GM10248 (cell line): ENCODE measurements at regions not wholly inside any gene's neighbourhood (a gene's known extent, or its start where the extent isn't known, plus 50 kb on each side); places are given as distances from the start of the nearest gene placed in this dataset.

Experiments used
- CTCF ChIA-PET: fragments of 300-600 bp; sonication (Branson Sonifier 250); formaldehyde crosslinking; extraction: SDS; loops from one replicate; lab custom pipeline; 2021; ENCODE audit warnings: antibody characterized with exemption; lab: Yijun Ruan, JAX
- POLR2A ChIA-PET: fragments of 350-650 bp; sonication (Branson Sonifier 250); formaldehyde crosslinking; extraction: SDS; loops from one replicate; lab custom pipeline; 2020; ENCODE audit warnings: antibody characterized with exemption; lab: Yijun Ruan, JAX
- DNase-seq: peaks from one replicate; pipeline ENCODE4 v3.0.0; 2012; ENCODE audit errors: extremely low spot score
- CTCF ChIP-seq: IDR thresholded peaks from 2 replicates; pipeline ENCODE4 v1.5.1; 2012; ENCODE audit warnings: mild to moderate bottlenecking, low read depth; ENCODE audit errors: extremely low read depth, missing control alignments, control extremely low read depth

GRCh38 chr1:90534116-90534515 is 183.0 kb downstream of the BARHL2 start:
- ChIA-PET CTCF (interaction anchor here (0.8 to 1.6 kb wide), 2 partner anchors 9 to 23 kb away, joined by 3 to 4 read pairs; no protein-coding TSS in a partner anchor), POLR2A (no interaction called here)
- TF ChIP-seq CTCF, result no peak
- no peak for DNase-seq

- TF ChIP-seq CTCF, result no peak
- DNase-seq, result no peak
- ChIA-PET CTCF (no interaction called here), POLR2A (no interaction called here)
Observed at GRCh38 chr1:90526954-90527353, 190.1 kb downstream of the BARHL2 start.

GRCh38 chr1:90522432-90522831 is 194.7 kb downstream of the BARHL2 start:
- TF ChIP-seq CTCF, result no peak
- POLR2A ChIA-PET, result no interaction called here
- no peak for DNase-seq
- CTCF ChIA-PET, result no interaction called here

GRCh38 chr1:90513956-90514355 is 203.1 kb downstream of the BARHL2 start:
- ChIA-PET POLR2A (no interaction called here), CTCF (interaction anchor here (0.7 to 1.3 kb wide), 2 partner anchors 14 to 65 kb away, joined by 3 read pairs; no protein-coding TSS in a partner anchor)
- no peak for DNase-seq
- no peak for TF ChIP-seq CTCF

GRCh38 chr1:90512441-90512840 is 204.7 kb downstream of the BARHL2 start:
- ChIA-PET POLR2A (no interaction called here), CTCF (no interaction called here)
- DNase-seq, result no peak
- TF ChIP-seq CTCF, result no peak

- no peak for DNase-seq
- ChIA-PET CTCF (interaction anchor here (1.0 to 1.3 kb wide), 2 partner anchors 9 to 24 kb away, joined by 3 to 4 read pairs; no protein-coding TSS in a partner anchor), POLR2A (no interaction called here)
- TF ChIP-seq CTCF, result no peak
Observed at GRCh38 chr1:90510143-90510542, 207.0 kb downstream of the BARHL2 start.
